ENCODE measurements at regions not wholly inside any gene's neighbourhood (a gene's known extent, or its start where the extent isn't known, plus 50 kb on each side); places are given as distances from the start of the nearest gene placed in this dataset.

- intact Hi-C loops (cut with DNase I): no loop called here
- no peak for DNase-seq
- WGBS, 3 donors: 32 to 53% (median 33%) methylated on average over 8 of the region's 8 CpGs
- ATAC-seq: no peak
- H3K4me3 ChIP-seq: no peak overlapping the region
- H3K9me3 ChIP-seq: no peaks in the 10 kb centered on the region
- no peak overlapping the region for H3K27ac ChIP-seq
- H3K4me1 ChIP-seq: no peaks in the 10 kb centered on the region
- H3K36me3 ChIP-seq (ENCODE audit: insufficient read depth in 1 of 2, low read depth in 1 of 2): no peaks in the 10 kb centered on the region
- TF ChIP-seq, protein P1, sequence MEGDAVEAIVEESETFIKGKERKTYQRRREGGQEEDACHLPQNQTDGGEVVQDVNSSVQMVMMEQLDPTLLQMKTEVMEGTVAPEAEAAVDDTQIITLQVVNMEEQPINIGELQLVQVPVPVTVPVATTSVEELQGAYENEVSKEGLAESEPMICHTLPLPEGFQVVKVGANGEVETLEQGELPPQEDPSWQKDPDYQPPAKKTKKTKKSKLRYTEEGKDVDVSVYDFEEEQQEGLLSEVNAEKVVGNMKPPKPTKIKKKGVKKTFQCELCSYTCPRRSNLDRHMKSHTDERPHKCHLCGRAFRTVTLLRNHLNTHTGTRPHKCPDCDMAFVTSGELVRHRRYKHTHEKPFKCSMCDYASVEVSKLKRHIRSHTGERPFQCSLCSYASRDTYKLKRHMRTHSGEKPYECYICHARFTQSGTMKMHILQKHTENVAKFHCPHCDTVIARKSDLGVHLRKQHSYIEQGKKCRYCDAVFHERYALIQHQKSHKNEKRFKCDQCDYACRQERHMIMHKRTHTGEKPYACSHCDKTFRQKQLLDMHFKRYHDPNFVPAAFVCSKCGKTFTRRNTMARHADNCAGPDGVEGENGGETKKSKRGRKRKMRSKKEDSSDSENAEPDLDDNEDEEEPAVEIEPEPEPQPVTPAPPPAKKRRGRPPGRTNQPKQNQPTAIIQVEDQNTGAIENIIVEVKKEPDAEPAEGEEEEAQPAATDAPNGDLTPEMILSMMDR (IDR thresholded peaks at IDR 0.05): no peak
- no peaks in the 10 kb centered on the region for H3K27me3 ChIP-seq (ENCODE audit: insufficient read depth in 3 of 3, low read length in 2 of 3)
Observed at GRCh38 chr7:54955696-54956420, 63.0 kb upstream of the EGFR start.

- ATAC-seq: no peak
- no peak overlapping the region for H3K27ac ChIP-seq
Observed at GRCh38 chr7:54956865-54957264, 62.0 kb upstream of the EGFR start.

GRCh38 chr7:54960517-54960916, 58.3 kb upstream of the EGFR start:
- intact Hi-C loops (cut with DNase I): no loop called here
- DNase-seq (no peak), ATAC-seq (no peak)
- H3K9me3 ChIP-seq: no peaks in the 10 kb centered on the region
- no peaks in the 10 kb centered on the region for H3K4me1 ChIP-seq
- H3K27ac ChIP-seq: no peak overlapping the region
- H3K27me3 ChIP-seq (ENCODE audit: insufficient read depth in 3 of 3, low read length in 2 of 3): no peaks in the 10 kb centered on the region
- TF ChIP-seq, protein P1 (IDR thresholded peaks at IDR 0.05): no peak
- no peaks in the 10 kb centered on the region for H3K36me3 ChIP-seq (ENCODE audit: insufficient read depth in 1 of 2, low read depth in 1 of 2)
- 70 to 79% (median 76%) methylated on average over 3 of the region's 3 CpGs for WGBS, 3 donors
- H3K4me3 ChIP-seq: no peak overlapping the region

More at GRCh38 chr7:54956865-54957264, 62.0 kb upstream of the EGFR start:
- Histone ChIP-seq H3K36me3 (ENCODE audit: insufficient read depth in 1 of 2, low read depth in 1 of 2) (no peaks in the 10 kb centered on the region), H3K9me3 (no peaks in the 10 kb centered on the region), H3K4me1 (no peaks in the 10 kb centered on the region), H3K4me3 (no peak overlapping the region), H3K27me3 (ENCODE audit: insufficient read depth in 3 of 3, low read length in 2 of 3) (no peaks in the 10 kb centered on the region)
- WGBS, 3 donors: 84 to 88% (median 88%) methylated on average over 13 of the region's 13 CpGs
- no peak for DNase-seq
- intact Hi-C loops (cut with DNase I): no loop called here
- TF ChIP-seq, protein P1 (IDR thresholded peaks at IDR 0.05): no peak

DNA sequence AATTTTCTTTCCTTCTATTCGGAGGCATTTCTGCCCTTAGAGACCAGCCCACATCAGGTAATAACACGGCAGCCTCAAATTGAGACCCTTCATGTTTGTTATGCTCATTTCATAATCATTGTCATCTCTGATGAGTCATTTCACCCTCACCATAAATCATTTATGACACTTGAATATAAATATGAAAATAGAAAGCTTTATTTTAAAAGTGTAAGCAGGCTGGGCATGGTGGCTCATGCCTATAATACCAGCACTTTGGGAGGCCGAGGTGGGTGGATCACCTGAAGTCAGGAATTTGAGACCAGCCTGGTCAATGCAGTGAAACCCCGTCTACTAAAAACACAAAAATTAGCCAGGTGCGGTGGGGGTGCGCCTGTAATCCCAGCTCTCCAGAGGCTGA, 57.4 kb upstream of the EGFR start:
- Histone ChIP-seq H3K36me3 (ENCODE audit: insufficient read depth in 1 of 2, low read depth in 1 of 2) (no peaks in the 10 kb centered on the region), H3K27ac (no peak overlapping the region), H3K27me3 (ENCODE audit: insufficient read depth in 3 of 3, low read length in 2 of 3) (no peaks in the 10 kb centered on the region), H3K4me3 (no peak overlapping the region), H3K4me1 (no peaks in the 10 kb centered on the region), H3K9me3 (no peaks in the 10 kb centered on the region)
- intact Hi-C loops (cut with DNase I): no loop called here
- TF ChIP-seq, protein P1 (IDR thresholded peaks at IDR 0.05): no peak
- ATAC-seq: no peak
- WGBS, 3 donors: 76 to 77% (median 77%) methylated on average over 6 of the region's 6 CpGs
- DNase-seq: no peak

GRCh38 chr7:54963155-54963554, 55.7 kb upstream of the EGFR start:
- Histone ChIP-seq H3K4me3 (no peak overlapping the region), H3K36me3 (ENCODE audit: insufficient read depth in 1 of 2, low read depth in 1 of 2) (no peaks in the 10 kb centered on the region), H3K27me3 (ENCODE audit: insufficient read depth in 3 of 3, low read length in 2 of 3) (no peaks in the 10 kb centered on the region), H3K9me3 (no peaks in the 10 kb centered on the region), H3K4me1 (no peaks in the 10 kb centered on the region), H3K27ac (no peak overlapping the region)
- TF ChIP-seq, protein P1 (IDR thresholded peaks at IDR 0.05): no peak
- ATAC-seq (no peak), DNase-seq (no peak)
- intact Hi-C loops (cut with DNase I): no loop called here
- WGBS, 3 donors: 89 to 100% (median 97%) methylated on average over 1 of the region's 1 CpG
